NT2/D1 (cell line): ENCODE measurements at regions not wholly inside any gene's neighbourhood (a gene's known extent, or its start where the extent isn't known, plus 50 kb on each side); places are given as distances from the start of the nearest gene placed in this dataset.

Experiments used
- SUZ12 ChIP-seq: IDR thresholded peaks from 2 replicates; pipeline ENCODE4 v1.6.1; 2011; ENCODE audit not compliant: insufficient read length, insufficient read depth; ENCODE audit errors: extremely low read depth
- YY1 ChIP-seq: IDR thresholded peaks from 2 replicates; pipeline ENCODE4 v1.6.1; 2011; ENCODE audit not compliant: insufficient read length, insufficient read depth

DNA sequence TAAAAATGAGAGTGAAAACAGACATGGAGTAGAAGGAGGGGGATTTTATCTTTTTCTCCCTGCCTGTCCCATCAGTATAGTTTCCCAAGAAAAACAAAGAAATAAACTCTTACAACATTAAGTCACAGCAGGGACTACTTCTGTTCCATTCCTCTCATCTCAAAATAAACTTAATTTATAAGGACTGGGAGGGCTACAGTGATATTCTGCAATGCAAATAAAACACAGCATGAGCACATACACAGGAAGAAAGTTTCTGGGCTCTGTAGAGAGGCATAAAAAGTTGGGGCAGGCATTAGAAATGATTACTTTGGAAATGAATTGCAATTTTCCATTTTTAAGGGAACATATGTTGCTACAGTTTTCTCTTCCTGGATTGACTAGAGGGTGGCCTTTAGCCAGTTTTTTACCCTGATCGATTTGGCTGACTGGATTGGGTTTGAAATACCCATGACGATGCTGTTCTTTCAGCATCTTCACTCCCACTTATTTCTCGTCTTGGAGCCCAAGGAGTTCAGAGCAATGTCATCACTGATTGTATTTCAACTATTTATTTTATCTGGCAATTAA is 157.1 kb downstream of the ACTR3 start:
- TF ChIP-seq SUZ12 (no peak), YY1 (no peak)
